Left lobe of liver (tissue), 2 donors: ENCODE measurements at regions not wholly inside any gene's neighbourhood (a gene's known extent, or its start where the extent isn't known, plus 50 kb on each side); places are given as distances from the start of the nearest gene placed in this dataset.

Experiments used
- ATAC-seq: fragments of 200-7000 bp; cut with Tn5 transposase; one replicate; pipeline ENCODE4 v1.9.1; 2020; ENCODE audit warnings: mild to moderate bottlenecking, moderate library complexity
- DNase-seq: peaks from one replicate; pipeline ENCODE4 v3.0.0-alpha.2; 2020; ENCODE audit warnings: low spot score
- donor health status: DM: no; HTN: no; CAD: no; lungs with moderate emphysema.
- donor health status: DM: no; HTN: yes; CAD: no.

DNA sequence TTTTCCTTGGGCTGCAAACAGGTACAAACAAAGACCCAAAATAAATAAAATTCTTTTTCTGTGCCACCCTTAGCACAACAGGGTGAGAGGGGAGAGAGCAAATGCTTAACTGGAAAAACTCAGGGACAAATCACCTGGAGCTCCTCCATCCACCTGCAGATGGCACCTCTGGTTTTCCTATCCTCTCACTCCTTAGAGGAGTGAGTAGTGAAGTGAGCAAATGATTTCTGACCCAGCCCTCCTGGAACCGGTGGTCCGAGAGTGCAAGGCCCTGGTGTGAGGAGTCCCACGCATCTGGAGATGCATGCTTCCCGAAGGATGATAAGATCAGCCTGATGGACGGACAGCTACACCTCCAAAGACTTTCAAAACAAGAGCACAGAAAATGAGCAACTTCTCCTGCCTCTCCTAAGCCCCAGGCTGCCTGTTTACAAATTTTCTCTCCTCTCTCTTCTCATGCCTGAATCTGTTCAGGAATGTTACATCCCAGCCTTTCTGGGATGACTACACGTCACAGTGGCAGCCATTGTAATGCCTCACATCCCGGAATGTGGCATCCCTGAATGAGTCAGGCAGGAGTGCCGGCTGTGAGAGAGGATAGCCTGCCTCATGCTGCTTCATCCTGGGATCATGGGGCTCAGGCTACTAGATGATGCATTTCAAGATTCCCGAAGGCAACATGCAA is 86.4 kb downstream of the ADRB2 start:
- ATAC-seq, result peak; percentile 53
- DNase-seq, result no peak

DNA sequence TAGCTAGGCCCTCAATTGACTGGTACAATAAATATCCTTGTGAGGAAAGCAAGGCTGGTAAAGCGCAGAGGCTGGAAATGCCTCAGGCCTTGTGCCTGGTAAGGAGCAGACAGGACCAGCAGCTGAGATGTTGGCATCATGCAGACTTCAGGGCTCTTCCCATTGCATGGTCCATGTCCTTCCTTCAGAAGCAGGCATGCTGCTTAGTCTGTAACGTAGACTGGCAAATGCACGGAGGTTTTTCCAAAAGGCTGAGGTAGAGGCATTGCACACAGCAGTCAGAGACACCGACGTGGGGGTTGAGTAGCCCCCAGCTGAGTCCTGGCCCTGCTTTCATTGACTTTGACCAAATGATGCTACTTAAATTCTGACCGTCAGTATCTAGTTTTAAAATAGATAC is 87.1 kb downstream of the ADRB2 start:
- no peak for ATAC-seq
- no peak for DNase-seq

DNA sequence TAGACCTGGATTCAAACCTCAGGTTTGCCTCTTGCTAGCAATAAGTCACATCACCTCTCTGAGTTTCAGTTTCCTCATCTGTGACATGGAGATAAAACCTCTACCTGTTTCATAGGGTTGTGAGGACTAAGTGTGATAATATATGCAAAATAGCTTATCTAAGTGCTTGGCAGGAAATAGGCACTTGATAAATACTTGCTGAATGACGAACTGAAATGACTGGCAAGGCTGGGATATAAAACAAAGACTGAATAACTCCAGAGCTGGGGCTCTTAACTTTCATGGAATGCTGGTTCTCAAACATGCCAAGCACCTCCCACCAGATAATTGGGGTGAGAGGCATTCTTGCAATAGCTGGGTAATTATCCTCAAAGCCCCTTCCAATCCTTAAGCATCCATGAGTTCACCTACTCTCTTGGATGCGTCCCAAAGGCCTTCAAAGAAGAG is 87.6 kb downstream of the ADRB2 start:
- ATAC-seq (no peak), DNase-seq (no peak)

DNA sequence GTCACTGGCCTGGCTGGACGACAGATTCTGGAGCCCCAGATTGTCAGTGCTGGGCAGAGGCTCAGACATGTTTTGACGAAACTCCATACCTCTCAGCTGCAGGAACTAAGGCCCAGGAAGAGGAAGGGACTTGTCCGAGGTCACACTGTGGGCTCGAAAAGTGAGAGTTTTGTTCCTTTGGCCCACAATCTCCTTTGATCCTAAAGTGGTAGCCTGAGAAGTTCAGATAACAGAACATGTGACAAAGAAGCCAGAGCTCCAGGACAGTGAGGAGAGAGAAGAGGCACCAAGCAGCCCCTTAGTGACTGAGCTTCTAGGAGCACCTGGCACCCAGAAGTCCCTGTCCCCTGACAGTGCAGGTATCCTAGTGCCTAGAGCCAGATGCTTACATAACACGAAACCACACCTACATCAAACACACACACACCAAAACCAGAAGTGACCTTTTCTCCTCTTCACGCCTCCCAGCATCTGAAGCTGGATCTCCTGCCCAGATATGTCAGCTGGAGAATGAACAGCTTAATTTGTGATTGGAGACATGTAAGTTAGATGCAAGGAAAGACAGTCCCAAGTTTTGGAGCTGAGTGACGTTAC is 88.9 kb downstream of the ADRB2 start:
- DNase-seq (no peak), ATAC-seq (peak; percentile 80)

DNA sequence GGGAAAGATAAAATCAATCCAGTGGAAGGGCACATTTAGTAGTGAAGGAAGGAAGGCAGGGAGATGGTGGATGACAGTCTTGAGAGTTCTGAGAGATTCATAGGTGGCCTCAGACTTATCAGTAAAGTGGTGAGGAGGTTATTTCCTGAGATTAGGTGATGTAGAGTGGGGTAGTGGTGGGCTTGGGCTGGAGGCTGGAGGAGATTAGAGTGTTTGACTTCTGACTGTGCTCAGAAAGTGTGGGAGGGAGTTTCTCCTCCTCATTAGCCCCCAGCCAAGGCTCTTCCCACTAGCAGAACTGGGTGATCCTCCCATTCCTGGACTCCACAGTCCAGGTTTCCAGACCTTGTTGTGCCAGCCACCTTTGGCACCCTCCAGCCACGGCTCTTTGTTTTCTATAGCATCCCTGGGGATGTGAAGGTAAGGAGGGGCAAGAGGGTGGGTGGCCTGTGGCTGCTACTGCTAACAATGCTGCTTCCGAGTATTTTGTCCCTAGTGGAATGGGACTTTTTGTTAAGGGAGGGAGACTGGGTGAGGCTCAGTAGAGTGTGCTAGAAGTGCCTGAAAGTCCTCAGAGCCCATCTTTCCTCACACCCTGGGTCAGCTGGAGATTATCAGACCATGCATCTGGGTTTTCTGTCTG is 94.4 kb downstream of the ADRB2 start:
- ATAC-seq (no peak), DNase-seq (no peak)

DNA sequence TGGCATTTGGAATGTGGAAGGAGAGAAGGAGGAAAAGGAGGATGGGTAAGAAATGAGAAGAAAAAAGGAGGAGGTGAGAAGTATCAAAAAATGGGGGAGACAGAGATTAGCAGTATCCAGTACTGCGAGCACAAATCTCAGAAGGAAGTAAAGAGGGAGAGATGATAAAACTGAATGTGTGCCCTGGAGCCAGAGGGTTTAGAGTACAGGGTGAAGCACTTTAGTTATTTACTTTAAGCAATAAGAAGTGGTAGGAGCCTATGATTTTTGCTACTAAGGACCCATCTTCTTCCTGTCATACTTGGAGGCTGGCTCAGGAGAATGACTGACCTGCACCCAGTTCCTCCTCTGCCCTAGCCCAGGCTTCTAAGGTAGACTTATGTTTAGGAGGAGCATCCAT is 94.9 kb downstream of the ADRB2 start:
- no peak for DNase-seq
- no peak for ATAC-seq

DNA sequence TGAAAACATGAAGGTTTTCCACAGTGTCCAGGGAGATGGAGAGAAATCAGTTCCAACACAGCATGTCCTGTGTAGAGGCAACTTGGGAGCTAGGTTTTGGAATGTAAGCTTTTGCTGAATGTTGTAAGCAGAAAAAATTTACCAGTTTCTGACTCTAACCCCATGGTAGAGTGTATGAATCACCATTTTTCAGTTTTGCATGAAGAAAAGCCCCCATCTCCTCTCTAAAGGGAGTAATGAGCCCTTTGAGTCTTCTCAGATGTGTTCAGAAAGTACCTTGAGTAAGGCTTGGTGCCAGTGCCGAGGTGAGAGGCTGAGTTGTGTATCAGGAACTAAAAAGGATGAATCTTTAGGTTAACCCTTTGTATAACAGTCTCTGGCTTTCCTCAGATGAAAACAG is 96.2 kb downstream of the ADRB2 start:
- DNase-seq (no peak), ATAC-seq (no peak)

DNA sequence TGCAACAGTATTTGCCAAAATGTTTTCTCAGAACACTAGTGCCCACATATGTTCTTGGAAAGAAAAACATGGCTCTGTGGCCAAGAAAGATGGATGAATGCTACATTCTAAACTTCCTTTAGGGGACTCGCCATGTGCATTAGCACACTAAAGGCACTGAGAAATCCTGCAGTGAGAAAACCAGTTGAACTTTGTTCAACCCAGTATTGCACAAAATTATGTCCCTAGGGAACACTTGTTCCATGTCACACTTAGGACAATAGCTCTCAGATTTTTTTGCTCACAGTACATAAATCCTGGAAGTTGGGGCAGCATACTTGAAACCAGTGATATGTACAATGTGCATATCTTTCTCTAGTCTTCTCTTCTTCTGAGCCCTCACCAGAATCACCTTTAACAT is 96.6 kb downstream of the ADRB2 start:
- no peak for DNase-seq

DNA sequence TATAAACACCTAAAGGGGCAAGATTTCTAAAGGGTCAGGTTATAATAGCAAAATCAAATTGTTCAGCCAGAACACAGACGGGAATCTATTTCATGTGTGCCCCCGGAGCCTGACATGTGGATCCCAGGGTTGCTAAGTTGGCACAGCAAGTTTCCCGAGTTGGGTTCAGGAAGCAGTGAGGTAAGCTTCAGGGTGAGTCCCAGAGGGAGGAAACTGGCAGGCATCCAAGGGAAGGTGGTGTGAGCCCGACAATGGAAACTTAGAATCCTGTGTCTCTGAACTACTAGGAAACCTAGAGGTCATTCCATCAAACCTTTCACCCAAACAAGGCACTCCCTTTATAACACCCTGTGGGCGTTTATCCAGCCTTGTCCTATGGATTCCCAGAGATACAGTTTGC is 98.4 kb downstream of the ADRB2 start:
- DNase-seq (no peak), ATAC-seq (no peak)

More for the DNA sequence above, 96.6 kb downstream of the ADRB2 start:
- ATAC-seq, result peak; percentile 64

DNA sequence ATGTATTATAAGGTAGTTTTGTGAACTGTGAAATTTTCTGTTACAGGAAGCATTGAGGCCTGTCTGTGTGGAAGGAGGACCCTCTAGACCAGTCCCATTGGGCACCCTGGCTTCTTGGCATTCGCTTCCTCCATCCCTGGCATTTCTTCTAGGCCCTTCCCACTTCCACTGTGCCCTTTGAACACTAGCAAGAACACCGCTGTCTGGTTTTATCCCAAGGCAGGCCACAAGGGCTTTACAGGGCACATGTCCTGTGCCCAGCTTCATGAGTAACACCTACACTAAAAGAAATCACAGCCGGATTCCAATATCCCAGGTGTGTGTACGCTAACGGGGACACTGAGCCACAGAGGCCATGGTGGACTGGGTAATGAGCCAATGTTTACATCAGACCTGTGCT is 99.8 kb downstream of the ADRB2 start:
- no peak for DNase-seq
- ATAC-seq, result peak; percentile 55

DNA sequence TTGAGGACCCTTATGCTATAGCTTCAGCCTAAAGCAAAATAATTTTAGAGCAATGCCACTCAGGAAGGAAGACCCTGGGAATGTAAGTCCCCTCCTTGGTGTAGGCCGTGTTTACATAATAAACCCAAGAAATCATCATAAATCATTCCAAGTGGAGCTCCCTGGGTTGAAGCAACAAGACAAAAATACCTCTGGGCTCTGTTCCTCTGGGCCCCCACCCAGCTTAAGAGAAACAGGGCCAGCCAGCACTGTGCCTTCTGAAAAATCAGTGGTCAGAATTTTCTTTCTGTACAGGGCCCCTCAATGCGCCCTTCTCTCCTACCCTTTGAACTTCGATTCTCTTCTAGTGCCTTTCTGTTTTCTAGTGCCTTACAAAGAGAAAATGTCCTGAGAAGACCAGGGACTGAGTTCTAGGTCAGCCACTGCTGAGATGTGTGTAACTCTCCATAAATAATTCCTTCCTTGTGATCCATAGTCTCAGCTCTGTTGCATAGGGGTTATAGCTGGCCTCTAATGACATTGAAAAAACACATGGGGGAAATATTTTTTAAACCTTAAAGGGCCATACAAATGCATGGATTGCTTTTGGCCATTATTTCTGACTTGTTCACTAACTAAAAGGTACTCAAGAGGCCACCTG is 101.0 kb downstream of the ADRB2 start:
- DNase-seq (no peak), ATAC-seq (no peak)

DNA sequence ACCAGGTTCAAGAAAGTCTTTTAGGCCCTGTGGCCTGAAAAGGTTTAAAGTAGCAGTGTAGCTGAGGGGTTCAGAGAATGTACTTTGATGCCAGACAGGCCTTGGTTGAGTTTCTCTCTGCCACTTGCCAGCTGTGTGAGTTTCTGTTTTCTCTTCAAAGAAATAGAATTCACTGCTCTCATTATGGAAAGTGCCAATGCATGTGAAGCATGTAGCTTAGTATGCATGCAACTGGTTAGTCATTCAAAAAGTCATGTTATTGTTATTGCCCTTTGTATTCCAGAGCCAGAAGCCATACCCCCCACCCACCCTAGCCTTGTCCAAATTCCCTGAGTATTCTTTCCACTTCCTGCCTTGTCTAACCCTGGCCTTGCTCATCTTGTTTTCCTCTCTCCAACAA is 101.7 kb downstream of the ADRB2 start:
- no peak for ATAC-seq
- DNase-seq, result no peak

DNA sequence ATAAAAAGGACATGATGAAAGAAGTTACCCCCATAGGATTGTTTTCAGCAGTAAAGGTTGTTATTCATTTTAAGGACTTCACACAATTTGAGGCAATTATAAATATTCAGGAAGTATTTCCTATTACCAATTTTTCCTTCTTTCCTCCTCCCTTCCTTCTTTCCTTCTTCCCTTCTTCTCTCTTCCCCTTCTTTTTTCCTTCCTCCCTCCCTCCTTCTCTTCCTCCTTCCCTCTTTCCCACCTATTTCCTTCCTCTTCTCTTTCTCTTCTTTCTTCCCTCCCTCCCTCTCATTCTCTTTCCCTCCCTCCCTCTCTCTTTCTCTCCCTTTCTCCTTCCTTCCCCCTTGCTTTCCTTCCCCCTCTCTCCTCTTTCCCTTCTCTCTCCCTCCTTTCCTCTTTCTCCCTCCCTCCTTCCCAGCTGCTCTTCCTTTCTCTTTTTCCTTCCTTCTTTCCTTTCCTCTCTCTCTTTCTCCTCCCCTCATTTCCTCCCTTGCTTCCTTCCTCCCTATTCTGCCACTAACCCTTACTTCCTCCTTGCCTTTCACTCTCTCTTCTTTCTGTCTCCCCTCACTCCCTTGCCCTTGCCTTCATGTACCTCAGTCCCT is 105.1 kb downstream of the ADRB2 start:
- DNase-seq, result no peak
- no peak for ATAC-seq

DNA sequence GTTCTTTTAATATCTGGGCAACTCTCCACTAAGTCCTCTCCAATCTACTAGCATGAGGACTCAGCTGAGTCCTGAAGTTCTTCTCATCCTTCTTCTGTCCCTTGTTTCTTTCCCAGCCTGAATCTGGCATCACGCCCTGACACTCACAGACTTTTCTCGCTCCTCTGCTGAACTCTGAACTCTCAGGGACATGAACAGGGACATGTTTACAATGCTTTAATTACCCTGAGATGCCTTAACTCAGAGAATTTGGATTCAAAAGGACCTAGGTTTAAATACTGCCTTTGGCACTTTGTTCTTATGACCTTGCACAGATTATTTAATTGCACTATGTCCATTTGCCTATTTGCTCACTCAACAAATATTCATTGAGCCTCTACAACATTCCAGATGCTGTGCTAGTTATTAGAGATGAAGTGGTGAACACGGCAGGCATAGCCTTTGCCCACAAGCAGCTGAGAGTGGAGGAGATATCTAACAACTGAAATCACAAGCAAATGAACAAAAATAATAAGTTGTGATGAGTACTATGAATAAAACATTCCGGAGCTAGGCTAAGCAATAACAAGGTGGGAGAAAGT is 106.0 kb downstream of the ADRB2 start:
- DNase-seq (no peak), ATAC-seq (peak; percentile 69)

DNA sequence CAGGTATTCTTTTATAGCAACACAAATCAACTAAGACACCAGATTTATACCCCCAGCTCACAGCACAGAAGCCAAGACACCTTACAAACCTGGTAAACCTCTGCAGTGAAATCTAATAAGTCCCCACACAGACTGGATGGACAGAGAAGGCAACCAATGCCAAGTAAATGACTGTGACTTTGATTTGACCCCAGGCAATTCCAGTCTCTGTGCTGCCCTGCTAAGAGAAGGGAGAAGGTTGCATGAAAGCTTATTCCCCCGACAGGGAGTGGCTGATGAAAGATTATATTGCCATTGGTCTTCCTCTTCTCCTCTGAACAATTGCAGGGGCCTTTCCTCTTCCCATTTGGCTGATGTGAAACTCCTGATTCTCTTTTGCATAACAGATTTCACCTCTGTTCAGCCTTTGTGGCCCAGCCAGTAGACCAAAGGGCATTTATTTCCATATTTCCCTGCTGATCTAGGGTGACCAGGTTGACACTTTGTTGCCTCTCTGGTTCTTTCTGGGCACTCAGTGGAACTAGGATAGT is 107.6 kb downstream of the ADRB2 start:
- no peak for DNase-seq
- peak; percentile 35 for ATAC-seq

DNA sequence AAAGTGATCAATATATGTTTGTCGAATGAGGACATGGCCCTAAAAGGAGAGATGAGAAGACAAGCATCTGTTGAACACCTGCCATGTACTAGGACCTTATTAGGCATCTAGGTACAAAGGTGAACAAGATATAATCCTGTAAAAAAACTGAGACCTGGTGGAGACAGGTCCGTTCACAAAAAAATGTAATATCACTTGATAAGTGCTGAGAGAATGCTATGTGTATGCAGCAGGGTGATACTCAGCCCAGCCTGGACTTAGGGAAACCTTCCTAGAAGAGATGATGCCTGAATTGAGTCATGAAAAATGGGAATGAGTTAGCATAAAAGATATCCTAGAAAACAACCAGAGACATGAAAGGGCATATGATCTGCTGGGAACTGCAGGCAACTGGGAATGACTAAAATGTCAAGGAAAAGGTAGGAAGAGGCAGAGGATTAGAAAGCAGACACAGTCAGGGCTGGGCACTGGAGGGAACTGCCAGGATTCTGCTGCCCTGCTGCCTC is 108.5 kb downstream of the ADRB2 start:
- DNase-seq, result no peak
- no peak for ATAC-seq

DNA sequence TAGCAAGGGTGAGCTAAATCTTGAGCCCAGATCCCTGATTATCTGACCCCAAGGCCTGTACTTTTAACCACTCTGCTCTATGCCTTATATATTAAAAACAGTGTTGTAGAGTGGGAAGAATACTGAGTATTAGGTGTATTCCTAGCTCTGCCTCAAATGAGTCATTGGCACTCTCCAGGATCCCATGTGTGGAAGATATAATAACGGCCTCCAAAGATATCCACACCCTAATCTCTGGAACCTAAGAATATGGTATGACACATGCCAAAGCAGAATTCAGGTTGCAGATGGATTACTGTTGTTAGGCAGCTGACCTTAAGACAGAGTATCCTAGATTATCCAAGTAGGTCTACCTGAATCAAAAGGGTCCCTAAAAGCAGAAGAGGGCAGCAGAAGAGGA is 110.8 kb downstream of the ADRB2 start:
- ATAC-seq (no peak), DNase-seq (no peak)

DNA sequence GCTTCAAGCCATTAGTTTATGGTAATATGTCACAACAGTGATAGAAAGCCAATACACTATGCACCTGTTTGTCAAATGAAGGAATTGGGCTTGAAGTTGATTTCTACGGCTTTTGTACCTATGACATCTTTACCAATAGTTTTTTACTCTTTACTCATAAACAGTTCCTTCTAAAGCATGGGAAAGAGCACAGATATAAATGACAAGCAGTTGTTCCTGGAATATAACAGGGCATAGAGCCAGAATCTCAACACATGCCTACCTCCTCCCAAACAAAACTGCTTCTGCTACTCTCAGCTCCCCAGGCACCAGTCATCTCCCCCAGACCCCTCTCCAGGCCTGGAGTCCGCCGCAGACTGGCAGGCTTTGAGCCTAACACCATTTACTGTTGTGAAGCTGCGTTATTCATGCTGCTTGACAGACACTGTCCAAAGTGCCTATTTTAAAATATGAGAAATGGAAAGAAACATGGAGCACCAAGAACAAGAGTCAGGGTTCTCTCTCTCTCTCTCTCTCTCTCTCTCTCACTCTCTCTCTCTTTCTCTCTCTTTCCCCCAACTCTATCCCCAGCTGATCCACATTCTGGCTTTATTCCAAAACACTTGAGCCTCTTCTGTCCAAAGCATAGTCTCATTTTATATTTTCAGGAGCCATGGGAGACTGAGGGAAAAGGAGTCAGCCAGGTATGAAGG is 111.6 kb downstream of the ADRB2 start:
- DNase-seq (no peak), ATAC-seq (no peak)

DNA sequence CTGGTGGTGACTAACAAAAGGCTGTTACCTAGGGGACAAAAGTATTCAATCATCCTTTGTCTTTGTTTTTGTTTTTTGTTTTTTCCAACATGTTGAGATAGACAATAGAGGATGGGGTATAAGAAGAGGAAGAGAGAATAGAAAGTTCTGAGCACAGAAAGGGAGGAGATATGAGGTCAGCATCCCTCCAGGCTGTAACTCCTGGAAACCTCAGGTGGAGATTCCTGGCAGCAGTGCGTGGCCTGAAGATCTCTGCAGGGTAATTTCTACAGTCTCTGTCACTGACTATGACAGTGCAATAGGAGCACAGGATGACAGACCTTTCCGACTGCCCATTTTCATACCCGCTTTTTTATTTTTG is 112.1 kb downstream of the ADRB2 start:
- ATAC-seq (no peak), DNase-seq (no peak)

DNA sequence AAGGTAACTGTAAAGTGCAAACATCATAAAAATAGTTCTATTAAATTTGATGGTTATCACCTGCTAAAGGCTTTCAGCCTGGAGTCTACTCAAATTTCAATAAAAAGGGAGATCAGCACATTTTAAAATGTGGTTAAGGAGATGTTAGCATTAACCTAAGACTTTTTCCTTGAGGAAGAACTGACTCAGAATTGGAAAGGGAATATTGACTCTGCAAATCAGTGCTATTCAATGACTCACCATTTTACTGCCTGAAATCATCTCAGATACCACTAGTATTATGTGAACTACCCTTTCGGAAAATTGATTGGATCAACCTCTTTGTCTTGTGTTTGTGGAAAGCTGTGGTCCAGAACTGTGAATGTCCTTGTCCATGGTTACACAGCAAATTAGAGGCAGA is 113.3 kb downstream of the ADRB2 start:
- ATAC-seq (no peak), DNase-seq (no peak)
